Skeletal muscle satellite cell (primary cell): ENCODE measurements at regions not wholly inside any gene's neighbourhood (a gene's known extent, or its start where the extent isn't known, plus 50 kb on each side); places are given as distances from the start of the nearest gene placed in this dataset.

Source experiments
- H3K27me3 ChIP-seq: 2 replicates; pipeline ENCODE4 v1.7.0; 2013; ENCODE audit warnings: low read length; ENCODE audit not compliant: control insufficient read depth, insufficient read depth
- H3K36me3 ChIP-seq: 2 replicates; pipeline ENCODE4 v1.7.0; 2013; ENCODE audit warnings: mild to moderate bottlenecking, control low read depth, low read length; ENCODE audit not compliant: insufficient read depth
- H3K4me1 ChIP-seq: 2 replicates; pipeline ENCODE4 v1.7.0; 2013; ENCODE audit warnings: low read length; ENCODE audit not compliant: control insufficient read depth, insufficient read depth
- H3K4me2 ChIP-seq: 2 replicates; pipeline ENCODE4 v1.7.0; 2013; ENCODE audit warnings: mild to moderate bottlenecking, low read length
- H3K4me3 ChIP-seq: 2 replicates; pipeline ENCODE4 v1.7.0; 2013; ENCODE audit warnings: low read length
- H3K9ac ChIP-seq: 2 replicates; pipeline ENCODE4 v1.7.0; 2013; ENCODE audit warnings: mild to moderate bottlenecking, low read depth, low read length, moderate library complexity
- H3K9me3 ChIP-seq: replicated peaks from 2 replicates; pipeline ENCODE4 v1.7.0; 2013; ENCODE audit warnings: mild to moderate bottlenecking, control low read depth, low read length

- no peak overlapping the region for H3K4me2 ChIP-seq
- no peaks in the 10 kb centered on the region for H3K4me1 ChIP-seq
- no peaks in the 10 kb centered on the region for H3K27me3 ChIP-seq
- H3K4me3 ChIP-seq = no peak overlapping the region
- H3K9ac ChIP-seq = no peak overlapping the region
- no peaks in the 10 kb centered on the region for H3K36me3 ChIP-seq
- H3K9me3 ChIP-seq = no peaks in the 10 kb centered on the region
These were observed 222.7 kb upstream of the NOX3 start for GRCh38 chr6:155678361-155678760.

GRCh38 chr6:155676346-155676745 is 220.7 kb upstream of the NOX3 start:
- H3K9me3 ChIP-seq = no peaks in the 10 kb centered on the region
- no peak overlapping the region for H3K4me3 ChIP-seq
- no peaks in the 10 kb centered on the region for H3K27me3 ChIP-seq
- H3K36me3 ChIP-seq = no peaks in the 10 kb centered on the region
- H3K4me2 ChIP-seq = no peak overlapping the region
- no peak overlapping the region for H3K9ac ChIP-seq
- no peaks in the 10 kb centered on the region for H3K4me1 ChIP-seq

- Histone ChIP-seq H3K27me3 (no peaks in the 10 kb centered on the region), H3K36me3 (no peaks in the 10 kb centered on the region), H3K4me3 (no peak overlapping the region), H3K4me1 (no peaks in the 10 kb centered on the region), H3K4me2 (no peak overlapping the region), H3K9me3 (no peaks in the 10 kb centered on the region), H3K9ac (no peak overlapping the region)
These were observed 215.0 kb upstream of the NOX3 start for GRCh38 chr6:155670655-155671054.

GRCh38 chr6:155660251-155660977 is 204.8 kb upstream of the NOX3 start:
- Histone ChIP-seq H3K9me3 (no peaks in the 10 kb centered on the region), H3K9ac (no peak overlapping the region), H3K27me3 (no peaks in the 10 kb centered on the region), H3K4me1 (no peaks in the 10 kb centered on the region), H3K36me3 (no peaks in the 10 kb centered on the region), H3K4me3 (no peak overlapping the region), H3K4me2 (no peak overlapping the region)

- no peak overlapping the region for H3K9ac ChIP-seq
- H3K4me2 ChIP-seq = no peak overlapping the region
- H3K9me3 ChIP-seq = no peaks in the 10 kb centered on the region
- no peaks in the 10 kb centered on the region for H3K4me1 ChIP-seq
- no peak overlapping the region for H3K4me3 ChIP-seq
- no peaks in the 10 kb centered on the region for H3K27me3 ChIP-seq
- no peaks in the 10 kb centered on the region for H3K36me3 ChIP-seq
These were observed 200.4 kb upstream of the NOX3 start for GRCh38 chr6:155656024-155656423.

- Histone ChIP-seq H3K4me1 (no peaks in the 10 kb centered on the region), H3K4me3 (no peak overlapping the region), H3K9ac (no peak overlapping the region), H3K9me3 (no peaks in the 10 kb centered on the region), H3K4me2 (no peak overlapping the region), H3K27me3 (no peaks in the 10 kb centered on the region), H3K36me3 (no peaks in the 10 kb centered on the region)
These were observed 198.8 kb upstream of the NOX3 start for GRCh38 chr6:155654474-155654873.

GRCh38 chr6:155648301-155648700 is 192.7 kb upstream of the NOX3 start:
- Histone ChIP-seq H3K4me3 (no peak overlapping the region), H3K4me2 (no peak overlapping the region), H3K36me3 (no peaks in the 10 kb centered on the region), H3K4me1 (no peaks in the 10 kb centered on the region), H3K9me3 (no peaks in the 10 kb centered on the region), H3K9ac (no peak overlapping the region), H3K27me3 (no peaks in the 10 kb centered on the region)

- Histone ChIP-seq H3K9ac (no peak overlapping the region), H3K36me3 (no peaks in the 10 kb centered on the region), H3K9me3 (no peaks in the 10 kb centered on the region), H3K4me2 (no peak overlapping the region), H3K27me3 (no peaks in the 10 kb centered on the region), H3K4me1 (no peaks in the 10 kb centered on the region), H3K4me3 (no peak overlapping the region)
These were observed 191.7 kb upstream of the NOX3 start for GRCh38 chr6:155647354-155647753.

- H3K27me3 ChIP-seq = no peaks in the 10 kb centered on the region
- no peak overlapping the region for H3K4me3 ChIP-seq
- no peaks in the 10 kb centered on the region for H3K9me3 ChIP-seq
- no peaks in the 10 kb centered on the region for H3K4me1 ChIP-seq
- no peak overlapping the region for H3K4me2 ChIP-seq
- H3K9ac ChIP-seq = no peak overlapping the region
- H3K36me3 ChIP-seq = no peaks in the 10 kb centered on the region
These were observed 190.8 kb upstream of the NOX3 start for GRCh38 chr6:155646443-155646842.

- no peaks in the 10 kb centered on the region for H3K9me3 ChIP-seq
- H3K36me3 ChIP-seq = no peaks in the 10 kb centered on the region
- H3K4me3 ChIP-seq = no peak overlapping the region
- no peaks in the 10 kb centered on the region for H3K4me1 ChIP-seq
- H3K27me3 ChIP-seq = no peaks in the 10 kb centered on the region
- H3K4me2 ChIP-seq = no peak overlapping the region
- H3K9ac ChIP-seq = no peak overlapping the region
These were observed 189.7 kb upstream of the NOX3 start for GRCh38 chr6:155645325-155645724.

GRCh38 chr6:155641603-155642002 is 186.0 kb upstream of the NOX3 start:
- no peak overlapping the region for H3K4me2 ChIP-seq

GRCh38 chr6:155638200-155638599 is 182.6 kb upstream of the NOX3 start:
- no peak overlapping the region for H3K9ac ChIP-seq
- H3K9me3 ChIP-seq = no peaks in the 10 kb centered on the region
- H3K4me2 ChIP-seq = no peak overlapping the region
- no peaks in the 10 kb centered on the region for H3K27me3 ChIP-seq
- H3K4me3 ChIP-seq = no peak overlapping the region
- H3K4me1 ChIP-seq = no peaks in the 10 kb centered on the region
- H3K36me3 ChIP-seq = no peaks in the 10 kb centered on the region

More at GRCh38 chr6:155641603-155642002, 186.0 kb upstream of the NOX3 start:
- H3K27me3 ChIP-seq = no peaks in the 10 kb centered on the region
- no peaks in the 10 kb centered on the region for H3K36me3 ChIP-seq
- no peak overlapping the region for H3K4me3 ChIP-seq
- no peaks in the 10 kb centered on the region for H3K4me1 ChIP-seq
- no peaks in the 10 kb centered on the region for H3K9me3 ChIP-seq
- H3K9ac ChIP-seq = no peak overlapping the region
